Stimulated activated CD4-positive, alpha-beta T cell treated with anti-CD3 and anti-CD28 coated beads, Interleukin-1b, Interleukin-23, amount 100 ng/mL, for 48 hours (primary cell): ENCODE measurements at regions not wholly inside any gene's neighbourhood (a gene's known extent, or its start where the extent isn't known, plus 50 kb on each side); places are given as distances from the start of the nearest gene placed in this dataset.

Experiments
- DNase-seq: peaks from one replicate; pipeline ENCODE4 v3.0.0-alpha.2; 2020

GRCh38 chr17:83178533-83179304 lies 99.3 kb downstream of the METRNL start:
- DNase-seq: no peak

- DNase-seq: no peak
Measured at GRCh38 chr17:83179374-83179773, 100.0 kb downstream of the METRNL start.

GRCh38 chr17:83179811-83180210 lies 100.4 kb downstream of the METRNL start:
- DNase-seq: no peak

- DNase-seq: no peak
Measured at GRCh38 chr17:83180264-83180995, 101.0 kb downstream of the METRNL start.

DNA sequence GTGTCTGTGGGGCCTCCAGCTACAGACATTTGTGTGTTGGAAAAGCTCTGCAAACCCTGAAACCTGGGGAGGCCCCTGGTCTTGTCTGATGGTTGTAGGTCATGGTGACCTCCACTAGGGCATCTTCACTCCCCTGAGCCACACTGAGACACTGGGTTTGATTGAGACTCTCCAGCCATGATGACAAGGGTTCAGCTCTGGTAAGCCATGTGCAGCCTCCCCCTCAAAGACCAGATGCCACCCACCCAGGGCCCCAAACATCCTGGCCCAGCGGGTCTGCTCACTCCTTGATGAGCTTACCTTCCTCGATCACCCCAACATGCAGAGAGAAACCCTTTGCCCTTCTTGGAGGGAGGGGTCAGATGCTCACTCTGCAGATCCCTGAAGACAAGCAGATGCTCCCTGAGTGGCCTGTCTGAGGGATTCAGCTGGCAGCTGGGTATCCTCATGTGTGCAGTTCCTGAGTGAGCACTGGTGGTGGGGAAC lies 101.6 kb downstream of the METRNL start:
- DNase-seq: no peak

- no peak for DNase-seq
Measured at GRCh38 chr17:83181991-83182619, 102.7 kb downstream of the METRNL start.

GRCh38 chr17:83182620-83183101 lies 103.3 kb downstream of the METRNL start:
- DNase-seq: no peak

GRCh38 chr17:83183145-83183948 lies 103.9 kb downstream of the METRNL start:
- DNase-seq: no peak

DNA sequence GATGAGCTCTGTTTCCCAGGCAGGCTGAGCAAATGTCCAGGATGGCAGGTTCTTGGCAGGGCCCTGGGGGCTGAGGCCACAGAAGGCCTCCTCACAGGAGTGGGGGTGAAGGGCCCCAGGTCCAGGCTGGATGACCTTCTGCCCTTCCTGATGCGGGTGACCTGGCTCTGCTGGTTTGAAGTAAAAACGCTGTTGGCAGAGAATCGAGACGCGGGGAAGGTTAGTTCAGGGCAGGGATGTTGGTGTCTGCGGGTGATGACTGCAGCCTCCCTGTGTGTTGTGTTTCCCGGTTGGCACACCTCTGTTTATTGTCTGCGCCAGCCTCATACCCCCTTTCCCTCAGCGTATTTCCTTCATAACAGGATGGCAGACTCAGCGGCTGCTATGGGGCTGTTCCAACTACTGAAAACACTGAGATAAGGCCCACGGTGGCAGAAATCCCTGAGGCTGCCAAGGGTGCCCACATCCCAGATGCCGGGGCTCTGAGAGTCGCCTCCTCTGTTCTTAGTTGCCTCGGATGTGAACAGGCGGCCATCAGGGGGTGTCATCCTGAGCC lies 104.6 kb downstream of the METRNL start:
- no peak for DNase-seq

DNA sequence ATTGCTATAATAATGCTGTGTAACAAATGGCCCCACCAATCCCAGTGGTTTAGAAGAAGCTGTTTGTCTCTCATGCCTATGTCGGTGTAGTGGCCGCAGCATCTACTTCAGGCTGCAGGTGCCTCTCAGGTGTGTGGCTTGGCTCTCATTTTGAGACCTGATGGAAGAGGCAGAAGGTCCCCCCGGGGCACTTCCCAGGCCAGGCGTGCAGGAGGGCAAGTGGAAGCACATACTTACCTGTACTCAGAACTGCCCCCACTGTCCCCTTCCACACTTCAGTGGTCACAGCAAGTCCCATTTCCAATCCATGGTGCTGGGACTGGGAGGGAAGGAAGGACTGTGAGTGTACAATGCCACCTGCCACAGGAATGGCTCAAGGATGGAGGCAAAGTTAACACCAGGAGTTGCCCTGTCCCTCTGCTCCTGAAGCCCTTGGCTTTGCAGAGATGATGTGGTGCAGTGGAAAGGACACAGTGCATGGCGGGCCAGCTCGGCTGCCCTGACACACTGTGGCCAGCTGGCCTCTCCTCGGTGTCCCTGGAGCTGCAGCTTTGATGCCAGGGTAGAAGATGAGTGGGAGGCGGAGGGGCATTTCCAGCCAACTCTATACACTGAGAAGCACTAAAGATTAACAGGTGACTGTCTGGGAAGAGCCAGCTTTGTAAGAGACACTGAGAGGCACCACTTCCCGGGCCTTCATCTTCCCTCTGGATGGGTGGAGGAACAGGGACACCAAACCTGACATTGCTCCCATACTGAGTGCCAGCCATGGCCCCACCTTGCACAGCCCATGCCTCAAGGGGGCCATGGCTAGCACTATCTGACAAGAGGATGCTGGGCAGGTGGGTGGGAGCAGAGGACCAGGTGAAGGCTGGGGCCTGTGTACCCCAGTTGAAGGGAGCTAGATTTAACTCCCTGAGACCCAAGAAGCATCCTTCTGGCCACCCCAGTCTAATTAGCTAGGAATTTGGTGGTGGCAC lies 105.9 kb downstream of the METRNL start:
- DNase-seq: no peak

DNA sequence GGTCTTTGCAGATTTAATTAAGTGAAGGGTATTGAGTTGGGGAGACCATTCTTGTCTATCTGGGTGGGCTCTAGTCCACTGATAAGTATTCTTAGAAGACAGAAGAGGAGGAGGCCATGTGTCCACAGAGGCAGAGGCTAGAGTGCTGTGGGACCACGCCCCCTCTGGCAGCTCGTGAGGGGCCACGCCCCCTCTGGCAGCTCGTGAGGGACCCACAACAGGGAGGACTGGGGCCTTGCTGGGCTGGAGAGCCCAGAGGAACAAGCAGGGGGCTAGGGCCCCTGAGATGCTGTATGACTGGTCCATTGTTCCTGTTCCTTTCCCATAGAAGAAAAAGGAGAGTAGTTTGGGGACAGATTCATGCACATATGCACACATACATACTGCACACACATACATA lies 106.8 kb downstream of the METRNL start:
- DNase-seq: no peak

- no peak for DNase-seq
Measured at GRCh38 chr17:83186751-83187421, 107.5 kb downstream of the METRNL start.

- DNase-seq: no peak
Measured at GRCh38 chr17:83187782-83188311, 108.4 kb downstream of the METRNL start.

- DNase-seq: no peak
Measured at GRCh38 chr17:83189044-83190003, 109.9 kb downstream of the METRNL start.

DNA sequence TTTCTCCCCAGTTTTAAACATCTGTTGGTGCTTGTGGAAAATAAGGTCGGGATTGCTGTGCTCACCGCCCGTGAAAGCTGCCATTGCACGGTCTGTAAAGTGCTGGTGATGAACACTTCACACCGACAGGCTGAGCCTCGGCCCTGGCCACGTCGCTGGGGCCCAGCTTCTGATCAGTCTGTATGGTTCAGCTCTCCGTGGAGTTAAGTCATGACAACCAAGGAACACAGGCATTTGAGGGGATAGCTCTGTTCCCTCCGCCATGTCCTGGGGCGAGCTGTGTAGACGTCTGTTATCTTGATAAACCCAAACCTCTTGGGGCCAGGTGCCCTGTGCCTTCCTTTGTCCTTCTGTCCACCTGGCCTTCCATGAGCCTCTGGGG lies 110.6 kb downstream of the METRNL start:
- DNase-seq: no peak

GRCh38 chr17:83190601-83191387 lies 111.4 kb downstream of the METRNL start:
- DNase-seq: no peak

DNA sequence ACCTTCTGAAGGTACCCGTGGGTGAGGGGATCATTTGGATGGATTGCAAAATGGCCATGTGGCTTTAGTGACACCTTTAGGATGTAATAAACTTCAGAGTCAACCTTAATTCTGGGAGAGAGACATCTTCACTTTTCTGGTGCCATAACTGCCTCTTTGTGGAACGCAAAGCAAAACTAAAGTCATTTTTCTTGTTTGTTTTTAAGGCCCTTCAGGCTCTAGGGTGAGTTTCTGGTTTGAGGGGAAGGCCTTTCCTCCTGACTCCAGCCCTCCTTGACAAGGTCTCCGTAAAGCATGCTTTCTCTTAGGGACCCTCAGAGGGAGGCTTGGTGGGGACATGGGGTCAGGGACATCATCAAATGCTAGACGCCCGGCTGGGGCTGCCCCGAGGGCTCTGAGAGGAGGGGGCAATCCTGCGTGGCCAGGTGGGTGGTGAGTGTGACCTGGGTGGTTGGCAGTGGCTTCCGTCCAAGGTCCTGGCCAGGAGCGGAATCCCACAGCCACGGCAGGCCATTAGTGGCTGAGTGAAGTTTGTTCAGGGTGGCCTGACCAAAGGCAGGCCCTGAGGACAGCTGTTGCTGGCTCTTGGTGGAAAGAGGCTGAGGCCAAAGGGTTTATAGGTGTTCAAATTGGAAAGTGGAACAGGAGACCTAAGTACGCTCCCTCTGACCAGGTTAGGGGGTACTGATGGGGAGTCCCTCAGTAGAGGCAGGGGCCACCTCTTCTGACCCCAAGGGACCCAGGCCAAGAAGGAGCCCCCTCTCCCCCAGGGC lies 112.2 kb downstream of the METRNL start:
- no peak for DNase-seq
